ENCODE measurements at regions not wholly inside any gene's neighbourhood (a gene's known extent, or its start where the extent isn't known, plus 50 kb on each side); places are given as distances from the start of the nearest gene placed in this dataset.

DNA sequence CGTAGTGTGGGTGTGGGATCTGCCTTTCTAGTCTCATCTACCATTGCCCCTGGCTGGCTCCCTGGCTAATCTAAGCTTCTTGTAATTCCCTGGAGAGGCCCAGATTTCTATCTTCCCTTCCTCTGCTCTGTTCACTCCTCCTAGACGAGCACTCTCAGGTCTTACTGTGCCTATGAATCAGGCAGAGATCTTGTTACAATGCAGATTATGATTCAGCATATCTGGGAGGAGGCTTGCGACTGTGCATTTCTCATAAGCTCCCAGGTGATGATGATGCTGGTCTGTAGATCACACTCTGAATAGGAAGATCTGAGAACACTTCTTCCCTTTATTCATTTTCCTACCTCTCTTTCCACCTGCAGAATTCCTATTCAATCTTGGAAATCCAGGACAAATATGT, 200.1 kb downstream of the CBLN1 start:
- H3K27ac ChIP-seq, result no peak overlapping the region
- H3K9me3 ChIP-seq (replicated peaks in 1 of 3), result no peaks in the 10 kb centered on the region
- H3K4me3 ChIP-seq, result no peak overlapping the region
- intact Hi-C loops (cut with DNase I), result no loop called here
- DNase-seq, result no peak
- whole genome bisulfite sequencing, 4 donors, result 36 to 43% (median 39%) methylated on average over 3 of the region's 3 CpGs
- no peaks in the 10 kb centered on the region for H3K36me3 ChIP-seq (replicated peaks in 1 of 2)
- no peak for TF ChIP-seq POLR2A (IDR thresholded peaks at IDR 0.05)
- TF ChIP-seq, protein P1, sequence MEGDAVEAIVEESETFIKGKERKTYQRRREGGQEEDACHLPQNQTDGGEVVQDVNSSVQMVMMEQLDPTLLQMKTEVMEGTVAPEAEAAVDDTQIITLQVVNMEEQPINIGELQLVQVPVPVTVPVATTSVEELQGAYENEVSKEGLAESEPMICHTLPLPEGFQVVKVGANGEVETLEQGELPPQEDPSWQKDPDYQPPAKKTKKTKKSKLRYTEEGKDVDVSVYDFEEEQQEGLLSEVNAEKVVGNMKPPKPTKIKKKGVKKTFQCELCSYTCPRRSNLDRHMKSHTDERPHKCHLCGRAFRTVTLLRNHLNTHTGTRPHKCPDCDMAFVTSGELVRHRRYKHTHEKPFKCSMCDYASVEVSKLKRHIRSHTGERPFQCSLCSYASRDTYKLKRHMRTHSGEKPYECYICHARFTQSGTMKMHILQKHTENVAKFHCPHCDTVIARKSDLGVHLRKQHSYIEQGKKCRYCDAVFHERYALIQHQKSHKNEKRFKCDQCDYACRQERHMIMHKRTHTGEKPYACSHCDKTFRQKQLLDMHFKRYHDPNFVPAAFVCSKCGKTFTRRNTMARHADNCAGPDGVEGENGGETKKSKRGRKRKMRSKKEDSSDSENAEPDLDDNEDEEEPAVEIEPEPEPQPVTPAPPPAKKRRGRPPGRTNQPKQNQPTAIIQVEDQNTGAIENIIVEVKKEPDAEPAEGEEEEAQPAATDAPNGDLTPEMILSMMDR (IDR thresholded peaks at IDR 0.05), result no peak
- no peaks in the 10 kb centered on the region for H3K27me3 ChIP-seq
- H3K4me1 ChIP-seq (replicated peaks in 1 of 2), result no peaks in the 10 kb centered on the region

DNA sequence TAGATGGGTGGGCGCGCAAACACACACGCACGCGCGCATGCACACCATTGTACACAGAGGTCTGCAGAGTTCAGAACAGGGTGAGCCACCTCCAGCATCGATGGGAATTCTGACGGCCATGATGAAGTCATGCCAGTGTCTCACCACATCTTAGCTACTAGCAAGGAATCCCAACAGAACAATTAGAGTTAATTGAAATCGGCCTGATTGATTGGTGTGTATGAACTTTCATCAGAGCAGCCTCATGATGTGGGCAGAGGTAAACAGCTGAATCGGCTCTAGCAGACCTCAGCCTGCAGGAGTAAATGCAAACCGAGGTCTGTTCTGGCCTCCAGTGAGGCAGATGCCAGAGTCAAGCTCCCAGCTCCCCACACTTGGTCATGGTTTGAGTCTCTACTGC, 200.6 kb downstream of the CBLN1 start:
- no peaks in the 10 kb centered on the region for H3K36me3 ChIP-seq (replicated peaks in 1 of 2)
- intact Hi-C loops (cut with DNase I), result no loop called here
- no peaks in the 10 kb centered on the region for H3K27me3 ChIP-seq
- DNase-seq, result no peak
- H3K4me1 ChIP-seq (replicated peaks in 1 of 2), result no peaks in the 10 kb centered on the region
- no peak overlapping the region for H3K27ac ChIP-seq
- no peaks in the 10 kb centered on the region for H3K9me3 ChIP-seq (replicated peaks in 1 of 3)
- H3K4me3 ChIP-seq, result no peak overlapping the region
- TF ChIP-seq POLR2A (IDR thresholded peaks at IDR 0.05), result no peak
- TF ChIP-seq, protein P1 (IDR thresholded peaks at IDR 0.05), result no peak
- 85 to 93% (median 87%) methylated on average over 10 to 11 of the region's 11 CpGs for WGBS, 4 donors

DNA sequence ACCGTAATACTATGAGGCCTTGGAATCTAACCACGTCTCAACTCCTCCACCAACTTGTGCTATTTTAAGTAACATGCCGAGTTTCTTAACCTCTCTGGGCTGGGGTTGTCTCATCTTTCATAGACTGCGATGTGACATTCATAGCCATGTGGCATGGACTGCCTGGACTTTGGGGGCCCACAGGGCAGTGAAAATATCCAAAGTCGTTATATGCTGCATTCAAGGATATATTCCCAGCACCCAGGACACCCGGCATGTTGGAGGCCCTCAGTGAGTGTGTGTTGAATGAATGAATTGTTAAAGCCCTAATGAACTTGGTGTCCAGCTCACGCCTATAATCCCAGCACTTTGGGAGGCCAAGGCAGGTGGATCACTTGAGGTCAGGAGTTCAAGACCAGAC, 203.1 kb downstream of the CBLN1 start:
- Histone ChIP-seq H3K4me1 (replicated peaks in 1 of 2) (no peaks in the 10 kb centered on the region), H3K4me3 (no peak overlapping the region), H3K9me3 (replicated peaks in 1 of 3) (no peaks in the 10 kb centered on the region), H3K27me3 (no peaks in the 10 kb centered on the region), H3K36me3 (replicated peaks in 1 of 2) (no peaks in the 10 kb centered on the region), H3K27ac (no peak overlapping the region)
- 71 to 81% (median 77%) methylated on average over 7 of the region's 7 CpGs for WGBS, 4 donors
- intact Hi-C loops (cut with DNase I), result no loop called here
- DNase-seq, result no peak
- no peak for TF ChIP-seq POLR2A (IDR thresholded peaks at IDR 0.05)
- TF ChIP-seq, protein P1 (IDR thresholded peaks at IDR 0.05), result no peak

DNA sequence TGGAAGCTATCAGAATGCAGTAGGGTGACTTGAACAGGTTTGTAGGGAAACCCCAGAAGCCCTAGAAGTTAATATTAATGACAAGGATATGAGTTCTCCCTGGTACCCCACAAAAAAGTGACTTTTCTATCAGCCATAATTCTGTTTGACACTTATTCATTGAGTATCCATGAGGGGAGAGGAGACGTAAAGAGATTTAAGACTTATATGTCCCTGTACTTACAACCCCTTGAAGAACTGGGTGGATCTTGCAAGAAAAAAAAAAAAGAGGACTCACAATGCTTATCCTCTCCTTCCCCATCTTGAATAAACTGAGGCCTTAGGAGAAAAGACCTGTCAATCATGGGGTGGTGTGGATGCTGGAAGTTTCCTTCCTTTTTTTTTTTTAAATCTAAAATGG, 203.5 kb downstream of the CBLN1 start:
- H3K27ac ChIP-seq, result no peak overlapping the region
- intact Hi-C loops (cut with DNase I), result no loop called here
- H3K27me3 ChIP-seq, result no peaks in the 10 kb centered on the region
- no peaks in the 10 kb centered on the region for H3K4me1 ChIP-seq (replicated peaks in 1 of 2)
- 73 to 91% (median 84%) methylated on average over 1 of the region's 1 CpG for WGBS, 4 donors
- no peaks in the 10 kb centered on the region for H3K36me3 ChIP-seq (replicated peaks in 1 of 2)
- no peak for TF ChIP-seq POLR2A (IDR thresholded peaks at IDR 0.05)
- TF ChIP-seq, protein P1 (IDR thresholded peaks at IDR 0.05), result no peak
- no peak overlapping the region for H3K4me3 ChIP-seq
- no peak for DNase-seq
- H3K9me3 ChIP-seq (replicated peaks in 1 of 3), result no peaks in the 10 kb centered on the region
